WERI-Rb-1 (cell line): ENCODE measurements at regions not wholly inside any gene's neighbourhood (a gene's known extent, or its start where the extent isn't known, plus 50 kb on each side); places are given as distances from the start of the nearest gene placed in this dataset.
"Not testable (repeated sequence)": the region's sequence is repeated elsewhere in the genome, so short reads cannot be mapped to it uniquely, and the experiment has no call there.

ENCODE experiments used
- DNase-seq: peaks from one replicate; pipeline ENCODE4 v3.0.0-alpha.2; 2020
- H3K27ac ChIP-seq: fragments of 250-450 bp; sonication (Bioruptor Pico); 2 replicates; pipeline ENCODE4 v1.5.1; 2020; ENCODE audit warnings: mild to moderate bottlenecking, moderate library complexity
- H3K27me3 ChIP-seq: fragments of 250-450 bp; sonication (Bioruptor Pico); 2 replicates; pipeline ENCODE4 v1.5.1; 2021; ENCODE audit warnings: mild to moderate bottlenecking, low read depth, moderate library complexity; ENCODE audit not compliant: insufficient read depth, severe bottlenecking
- H3K36me3 ChIP-seq: fragments of 250-450 bp; sonication (Bioruptor Pico); 2 replicates; pipeline ENCODE4 v1.5.1; 2020; ENCODE audit warnings: mild to moderate bottlenecking, moderate library complexity
- H3K4me3 ChIP-seq: 2 replicates; pipeline ENCODE4 v1.5.1; 2011; ENCODE audit warnings: low read depth, mild to moderate bottlenecking, control low read depth, low read length
- H3K9me3 ChIP-seq: fragments of 250-450 bp; sonication (Bioruptor Pico); 2 replicates; pipeline ENCODE4 v1.5.1; 2021; ENCODE audit warnings: mild to moderate bottlenecking, moderate library complexity; ENCODE audit not compliant: severe bottlenecking
- CTCF ChIP-seq: IDR thresholded peaks from 2 replicates; pipeline ENCODE4 v1.5.1; 2011; ENCODE audit warnings: low read depth, mild to moderate bottlenecking, control low read depth, inconsistent platforms, low read length

- no peaks in the 10 kb centered on the region for H3K36me3 ChIP-seq
- H3K27me3 ChIP-seq: no peaks in the 10 kb centered on the region
- no peak for DNase-seq
- no peak overlapping the region for H3K4me3 ChIP-seq
- H3K9me3 ChIP-seq: no peaks in the 10 kb centered on the region
- no peak overlapping the region for H3K27ac ChIP-seq
- TF ChIP-seq CTCF: no peak
Measured at GRCh38 chr10:30542895-30543288, 86.7 kb downstream of the LYZL2 start.

- no peak for TF ChIP-seq CTCF
- no peaks in the 10 kb centered on the region for H3K27me3 ChIP-seq
- H3K9me3 ChIP-seq: no peaks in the 10 kb centered on the region
- H3K27ac ChIP-seq: no peak overlapping the region
- no peaks in the 10 kb centered on the region for H3K36me3 ChIP-seq
- DNase-seq: no peak
- H3K4me3 ChIP-seq: no peak overlapping the region
Measured at GRCh38 chr10:30542001-30542894, 87.3 kb downstream of the LYZL2 start.

- Histone ChIP-seq H3K27ac (no peak overlapping the region), H3K27me3 (no peaks in the 10 kb centered on the region), H3K36me3 (no peaks in the 10 kb centered on the region), H3K4me3 (no peak overlapping the region), H3K9me3 (no peaks in the 10 kb centered on the region)
- DNase-seq: no peak
- TF ChIP-seq CTCF: no peak
Measured at GRCh38 chr10:30540276-30540675, 89.3 kb downstream of the LYZL2 start.

GRCh38 chr10:30538086-30538485 lies 91.5 kb downstream of the LYZL2 start:
- Histone ChIP-seq H3K27ac (no peak overlapping the region), H3K27me3 (no peaks in the 10 kb centered on the region), H3K4me3 (no peak overlapping the region), H3K36me3 (no peaks in the 10 kb centered on the region), H3K9me3 (no peaks in the 10 kb centered on the region)
- no peak for TF ChIP-seq CTCF
- no peak for DNase-seq

GRCh38 chr10:30537586-30537985 lies 92.0 kb downstream of the LYZL2 start:
- no peak for DNase-seq
- no peak for TF ChIP-seq CTCF
- Histone ChIP-seq H3K27me3 (no peaks in the 10 kb centered on the region), H3K9me3 (no peaks in the 10 kb centered on the region), H3K36me3 (no peaks in the 10 kb centered on the region), H3K4me3 (no peak overlapping the region), H3K27ac (no peak overlapping the region)

GRCh38 chr10:30537158-30537557 lies 92.4 kb downstream of the LYZL2 start:
- H3K27me3 ChIP-seq, DNase-seq, H3K27ac ChIP-seq, H3K9me3 ChIP-seq, H3K36me3 ChIP-seq, H3K4me3 ChIP-seq: not testable (repeated sequence)
